GM23248 (cell line): ENCODE measurements at regions not wholly inside any gene's neighbourhood (a gene's known extent, or its start where the extent isn't known, plus 50 kb on each side); places are given as distances from the start of the nearest gene placed in this dataset.

Experiments used
- EZH2 ChIP-seq: fragments of 200-600 bp; sonication (generic); IDR thresholded peaks from 2 replicates; pipeline ENCODE4 v1.6.1; 2018; ENCODE audit warnings: antibody characterized with exemption, mild to moderate bottlenecking; ENCODE audit not compliant: insufficient read depth, poor library complexity, severe bottlenecking
- EZH2phosphoT487 ChIP-seq: fragments of 200-600 bp; sonication (generic); IDR thresholded peaks from 2 replicates; pipeline ENCODE4 v1.6.1; 2018; ENCODE audit warnings: antibody characterized with exemption, moderate library complexity, mild to moderate bottlenecking, low read depth; ENCODE audit not compliant: insufficient read depth

GRCh38 chr11:19426756-19427403, 186.1 kb upstream of the E2F8 start:
- TF ChIP-seq EZH2 (no peak), EZH2phosphoT487 (no peak)
